ENCODE measurements at regions not wholly inside any gene's neighbourhood (a gene's known extent, or its start where the extent isn't known, plus 50 kb on each side); places are given as distances from the start of the nearest gene placed in this dataset.
A peak's percentile ranks its signal among the peaks of the same experiment; 100 is the strongest.
"Not testable (repeated sequence)": the region's sequence is repeated elsewhere in the genome, so short reads cannot be mapped to it uniquely, and the experiment has no call there.

DNA sequence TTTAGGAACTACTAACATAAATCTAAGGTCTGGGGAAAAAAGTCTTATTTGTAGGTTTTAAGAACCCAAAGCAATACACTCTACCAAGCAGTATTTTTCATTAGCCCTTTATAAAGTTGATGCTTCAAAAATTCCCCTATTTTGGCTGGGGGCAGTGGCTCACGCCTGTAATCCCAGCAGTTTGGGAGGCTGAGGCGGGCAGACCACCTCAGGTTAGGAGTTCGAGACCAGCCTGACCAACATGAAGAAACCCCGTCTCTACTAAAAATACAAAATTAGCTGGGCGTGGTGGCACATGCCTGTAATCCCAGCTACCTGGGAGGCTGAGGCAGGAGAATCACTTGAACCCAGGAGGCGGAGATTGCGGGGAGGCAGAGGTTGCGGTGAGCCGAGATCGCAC is 86.5 kb upstream of the DST start:
- not testable (repeated sequence) for H3K36me3 Mint-ChIP-seq (ENCODE audit: low read depth); DNase-seq (ENCODE audit: low spot score); H3K9me3 Mint-ChIP-seq; H3K36me3 ChIP-seq (ENCODE audit: insufficient read depth); H4K20me1 ChIP-seq (replicated peaks; ENCODE audit: insufficient read depth); H2AFZ ChIP-seq; H3K9me2 ChIP-seq (ENCODE audit: insufficient read depth); H3F3A ChIP-seq (replicated peaks; ENCODE audit: low read depth); H3K4me2 ChIP-seq; H3K27me3 ChIP-seq (ENCODE audit: insufficient read depth); H3K27me3 Mint-ChIP-seq (ENCODE audit: insufficient read depth, low read depth, poor library complexity); ATAC-seq; H3K4me3 Mint-ChIP-seq; H3K4me3 ChIP-seq; H3K27ac ChIP-seq (ENCODE audit: low read depth)
- peaks cover 80% of the 10 kb centered on the region for H3K79me2 ChIP-seq (replicated peaks; ENCODE audit: insufficient read depth)
- peaks cover 51% of the 10 kb centered on the region for H3K4me1 Mint-ChIP-seq
- H3K4me1 ChIP-seq (ENCODE audit: insufficient read depth): peaks cover 48% of the 10 kb centered on the region
- 0 out of 2 replicates have a peak overlapping the region, but pooled peaks have one; percentile 15 for H3K27ac Mint-ChIP-seq

- no peaks in the 10 kb centered on the region for H3K36me3 ChIP-seq (ENCODE audit: insufficient read depth)
- peak; percentile 58 for ATAC-seq
- peaks cover 82% of the 10 kb centered on the region for H3K79me2 ChIP-seq (replicated peaks; ENCODE audit: insufficient read depth)
- no peaks in the 10 kb centered on the region for H3K9me3 Mint-ChIP-seq
- no peaks in the 10 kb centered on the region for H3F3A ChIP-seq (replicated peaks; ENCODE audit: low read depth)
- no peaks in the 10 kb centered on the region for H4K20me1 ChIP-seq (replicated peaks; ENCODE audit: insufficient read depth)
- peak overlapping the region; percentile 32 for H3K27ac Mint-ChIP-seq
- peak overlapping the region; percentile 29 for H3K27ac ChIP-seq (ENCODE audit: low read depth)
- H3K27me3 Mint-ChIP-seq (ENCODE audit: insufficient read depth, low read depth, poor library complexity): peaks cover 7% of the 10 kb centered on the region
- peak overlapping the region; percentile 39 for H3K4me2 ChIP-seq
- H3K4me1 ChIP-seq (ENCODE audit: insufficient read depth): peaks cover 53% of the 10 kb centered on the region
- H2AFZ ChIP-seq: no peak overlapping the region
- H3K4me3 Mint-ChIP-seq: no peak overlapping the region; the same call in 2 of the 3 replicates
- H3K4me1 Mint-ChIP-seq: peaks cover 43% of the 10 kb centered on the region
- peak; percentile 60 for DNase-seq (ENCODE audit: low spot score)
- 0 out of 3 replicates have a peak, but pooled peaks cover 4% of the 10 kb centered on the region for H3K36me3 Mint-ChIP-seq (ENCODE audit: low read depth)
- no peaks in the 10 kb centered on the region for H3K9me2 ChIP-seq (ENCODE audit: insufficient read depth)
- no peaks in the 10 kb centered on the region for H3K27me3 ChIP-seq (ENCODE audit: insufficient read depth)
- H3K4me3 ChIP-seq: no peak overlapping the region
- TF ChIP-seq, protein P1, sequence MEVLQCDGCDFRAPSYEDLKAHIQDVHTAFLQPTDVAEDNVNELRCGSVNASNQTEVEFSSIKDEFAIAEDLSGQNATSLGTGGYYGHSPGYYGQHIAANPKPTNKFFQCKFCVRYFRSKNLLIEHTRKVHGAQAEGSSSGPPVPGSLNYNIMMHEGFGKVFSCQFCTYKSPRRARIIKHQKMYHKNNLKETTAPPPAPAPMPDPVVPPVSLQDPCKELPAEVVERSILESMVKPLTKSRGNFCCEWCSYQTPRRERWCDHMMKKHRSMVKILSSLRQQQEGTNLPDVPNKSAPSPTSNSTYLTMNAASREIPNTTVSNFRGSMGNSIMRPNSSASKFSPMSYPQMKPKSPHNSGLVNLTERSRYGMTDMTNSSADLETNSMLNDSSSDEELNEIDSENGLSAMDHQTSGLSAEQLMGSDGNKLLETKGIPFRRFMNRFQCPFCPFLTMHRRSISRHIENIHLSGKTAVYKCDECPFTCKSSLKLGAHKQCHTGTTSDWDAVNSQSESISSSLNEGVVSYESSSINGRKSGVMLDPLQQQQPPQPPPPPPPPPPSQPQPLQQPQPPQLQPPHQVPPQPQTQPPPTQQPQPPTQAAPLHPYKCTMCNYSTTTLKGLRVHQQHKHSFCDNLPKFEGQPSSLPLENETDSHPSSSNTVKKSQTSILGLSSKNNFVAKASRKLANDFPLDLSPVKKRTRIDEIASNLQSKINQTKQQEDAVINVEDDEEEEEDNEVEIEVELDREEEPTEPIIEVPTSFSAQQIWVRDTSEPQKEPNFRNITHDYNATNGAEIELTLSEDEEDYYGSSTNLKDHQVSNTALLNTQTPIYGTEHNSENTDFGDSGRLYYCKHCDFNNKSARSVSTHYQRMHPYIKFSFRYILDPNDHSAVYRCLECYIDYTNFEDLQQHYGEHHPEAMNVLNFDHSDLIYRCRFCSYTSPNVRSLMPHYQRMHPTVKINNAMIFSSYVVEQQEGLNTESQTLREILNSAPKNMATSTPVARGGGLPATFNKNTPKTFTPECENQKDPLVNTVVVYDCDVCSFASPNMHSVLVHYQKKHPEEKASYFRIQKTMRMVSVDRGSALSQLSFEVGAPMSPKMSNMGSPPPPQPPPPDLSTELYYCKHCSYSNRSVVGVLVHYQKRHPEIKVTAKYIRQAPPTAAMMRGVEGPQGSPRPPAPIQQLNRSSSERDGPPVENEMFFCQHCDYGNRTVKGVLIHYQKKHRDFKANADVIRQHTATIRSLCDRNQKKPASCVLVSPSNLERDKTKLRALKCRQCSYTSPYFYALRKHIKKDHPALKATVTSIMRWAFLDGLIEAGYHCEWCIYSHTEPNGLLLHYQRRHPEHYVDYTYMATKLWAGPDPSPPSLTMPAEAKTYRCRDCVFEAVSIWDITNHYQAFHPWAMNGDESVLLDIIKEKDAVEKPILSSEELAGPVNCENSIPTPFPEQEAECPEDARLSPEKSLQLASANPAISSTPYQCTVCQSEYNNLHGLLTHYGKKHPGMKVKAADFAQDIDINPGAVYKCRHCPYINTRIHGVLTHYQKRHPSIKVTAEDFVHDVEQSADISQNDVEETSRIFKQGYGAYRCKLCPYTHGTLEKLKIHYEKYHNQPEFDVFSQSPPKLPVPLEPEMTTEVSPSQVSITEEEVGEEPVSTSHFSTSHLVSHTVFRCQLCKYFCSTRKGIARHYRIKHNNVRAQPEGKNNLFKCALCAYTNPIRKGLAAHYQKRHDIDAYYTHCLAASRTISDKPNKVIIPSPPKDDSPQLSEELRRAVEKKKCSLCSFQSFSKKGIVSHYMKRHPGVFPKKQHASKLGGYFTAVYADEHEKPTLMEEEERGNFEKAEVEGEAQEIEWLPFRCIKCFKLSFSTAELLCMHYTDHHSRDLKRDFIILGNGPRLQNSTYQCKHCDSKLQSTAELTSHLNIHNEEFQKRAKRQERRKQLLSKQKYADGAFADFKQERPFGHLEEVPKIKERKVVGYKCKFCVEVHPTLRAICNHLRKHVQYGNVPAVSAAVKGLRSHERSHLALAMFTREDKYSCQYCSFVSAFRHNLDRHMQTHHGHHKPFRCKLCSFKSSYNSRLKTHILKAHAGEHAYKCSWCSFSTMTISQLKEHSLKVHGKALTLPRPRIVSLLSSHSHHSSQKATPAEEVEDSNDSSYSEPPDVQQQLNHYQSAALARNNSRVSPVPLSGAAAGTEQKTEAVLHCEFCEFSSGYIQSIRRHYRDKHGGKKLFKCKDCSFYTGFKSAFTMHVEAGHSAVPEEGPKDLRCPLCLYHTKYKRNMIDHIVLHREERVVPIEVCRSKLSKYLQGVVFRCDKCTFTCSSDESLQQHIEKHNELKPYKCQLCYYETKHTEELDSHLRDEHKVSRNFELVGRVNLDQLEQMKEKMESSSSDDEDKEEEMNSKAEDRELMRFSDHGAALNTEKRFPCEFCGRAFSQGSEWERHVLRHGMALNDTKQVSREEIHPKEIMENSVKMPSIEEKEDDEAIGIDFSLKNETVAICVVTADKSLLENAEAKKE (CRISPR knock-in tag; IDR thresholded peaks at IDR 0.05): no peak
- TF ChIP-seq REST (IDR thresholded peaks at IDR 0.05; ENCODE audit: unreplicated experiment): no peak
- no peak for TF ChIP-seq ETS1 (IDR thresholded peaks at IDR 0.05)
- TF ChIP-seq, protein P2, sequence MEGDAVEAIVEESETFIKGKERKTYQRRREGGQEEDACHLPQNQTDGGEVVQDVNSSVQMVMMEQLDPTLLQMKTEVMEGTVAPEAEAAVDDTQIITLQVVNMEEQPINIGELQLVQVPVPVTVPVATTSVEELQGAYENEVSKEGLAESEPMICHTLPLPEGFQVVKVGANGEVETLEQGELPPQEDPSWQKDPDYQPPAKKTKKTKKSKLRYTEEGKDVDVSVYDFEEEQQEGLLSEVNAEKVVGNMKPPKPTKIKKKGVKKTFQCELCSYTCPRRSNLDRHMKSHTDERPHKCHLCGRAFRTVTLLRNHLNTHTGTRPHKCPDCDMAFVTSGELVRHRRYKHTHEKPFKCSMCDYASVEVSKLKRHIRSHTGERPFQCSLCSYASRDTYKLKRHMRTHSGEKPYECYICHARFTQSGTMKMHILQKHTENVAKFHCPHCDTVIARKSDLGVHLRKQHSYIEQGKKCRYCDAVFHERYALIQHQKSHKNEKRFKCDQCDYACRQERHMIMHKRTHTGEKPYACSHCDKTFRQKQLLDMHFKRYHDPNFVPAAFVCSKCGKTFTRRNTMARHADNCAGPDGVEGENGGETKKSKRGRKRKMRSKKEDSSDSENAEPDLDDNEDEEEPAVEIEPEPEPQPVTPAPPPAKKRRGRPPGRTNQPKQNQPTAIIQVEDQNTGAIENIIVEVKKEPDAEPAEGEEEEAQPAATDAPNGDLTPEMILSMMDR (conservative IDR thresholded peaks at IDR 0.05; ENCODE audit: low read depth in 2 of 2): no peak
- TF ChIP-seq CREB1 (CRISPR knock-in tag; IDR thresholded peaks at IDR 0.05; ENCODE audit: low read depth): no peak
- no peak for TF ChIP-seq STAT1 (IDR thresholded peaks at IDR 0.05; ENCODE audit: unreplicated experiment)
- no peak for TF ChIP-seq EZH2 (IDR thresholded peaks at IDR 0.05; ENCODE audit: low read depth, unreplicated experiment)
- TF ChIP-seq EZH2phosphoT487 (IDR thresholded peaks at IDR 0.05; ENCODE audit: unreplicated experiment): no peak
These were observed 84.6 kb upstream of the DST start for GRCh38 chr6:56727097-56727850.

Measured in GM23338 (cell line).